Loucy (cell line): ENCODE measurements at regions not wholly inside any gene's neighbourhood (a gene's known extent, or its start where the extent isn't known, plus 50 kb on each side); places are given as distances from the start of the nearest gene placed in this dataset.

ENCODE experiments used
- H2AFZ ChIP-seq: fragments of 200-600 bp; sonication (generic); 2 replicates; pipeline ENCODE4 v1.6.0; 2016; ENCODE audit warnings: antibody characterized with exemption, mild to moderate bottlenecking, low read length, moderate library complexity
- H3F3A ChIP-seq: fragments of 200-600 bp; 2 replicates; pipeline ENCODE4 v1.6.0; 2016; ENCODE audit warnings: antibody characterized with exemption, low read depth, mild to moderate bottlenecking
- H3K27me3 ChIP-seq: fragments of 200-600 bp; sonication (generic); 2 replicates; pipeline ENCODE4 v1.6.1; 2014; ENCODE audit warnings: low read length, mild to moderate bottlenecking; ENCODE audit not compliant: insufficient read depth, poor library complexity, severe bottlenecking
- H3K36me3 ChIP-seq: fragments of 200-600 bp; sonication (generic); 2 replicates; pipeline ENCODE4 v1.6.1; 2016; ENCODE audit warnings: low read length; ENCODE audit not compliant: insufficient read depth
- H3K4me1 ChIP-seq: fragments of 200-600 bp; sonication (generic); 2 replicates; pipeline ENCODE4 v1.5.1; 2014; ENCODE audit warnings: low read length, mild to moderate bottlenecking; ENCODE audit not compliant: insufficient read depth, poor library complexity, severe bottlenecking
- H3K4me2 ChIP-seq: fragments of 200-600 bp; sonication (generic); 2 replicates; pipeline ENCODE4 v1.6.0; 2014; ENCODE audit warnings: antibody characterized with exemption, low read length, low read depth, mild to moderate bottlenecking; ENCODE audit not compliant: poor library complexity, severe bottlenecking
- H3K4me3 ChIP-seq: fragments of 200-600 bp; sonication (generic); 2 replicates; pipeline ENCODE4 v1.5.1; 2014; ENCODE audit warnings: low read length, mild to moderate bottlenecking, mixed read lengths; ENCODE audit not compliant: poor library complexity, severe bottlenecking
- H3K79me2 ChIP-seq: fragments of 200-600 bp; sonication (generic); 2 replicates; pipeline ENCODE4 v1.6.1; 2014; ENCODE audit warnings: low read length; ENCODE audit not compliant: insufficient read depth
- H3K9ac ChIP-seq: fragments of 200-600 bp; sonication (generic); 2 replicates; pipeline ENCODE4 v1.6.0; 2014; ENCODE audit warnings: mild to moderate bottlenecking, low read depth, low read length, moderate library complexity; ENCODE audit not compliant: poor library complexity, severe bottlenecking
- H3K9me2 ChIP-seq: fragments of 200-600 bp; sonication (generic); replicated peaks from 2 replicates; pipeline ENCODE4 v1.6.1; 2016; ENCODE audit warnings: low read depth, low read length, mixed read lengths
- H3K9me3 ChIP-seq: fragments of 200-600 bp; sonication (generic); 2 replicates; pipeline ENCODE4 v1.6.1; 2014; ENCODE audit warnings: mild to moderate bottlenecking, antibody characterized with exemption, low read length, low read depth; ENCODE audit not compliant: insufficient read depth
- H4K20me1 ChIP-seq: fragments of 200-600 bp; sonication (generic); 2 replicates; pipeline ENCODE4 v1.6.0; 2014; ENCODE audit warnings: antibody characterized with exemption, low read length, mild to moderate bottlenecking; ENCODE audit not compliant: insufficient read depth, poor library complexity, severe bottlenecking
- EZH2phosphoT487 ChIP-seq: fragments of 200-600 bp; IDR thresholded peaks from 2 replicates; pipeline ENCODE4 v1.6.1; 2018; ENCODE audit warnings: antibody characterized with exemption, mild to moderate bottlenecking, moderate library complexity, borderline replicate concordance
- TF ChIP-seq, protein P1 (sequence below): fragments of 200-600 bp; sonication (generic); conservative IDR thresholded peaks from 2 replicates; pipeline ENCODE4 v1.5.1; 2014; ENCODE audit warnings: mild to moderate bottlenecking, antibody characterized with exemption, low read length

DNA sequence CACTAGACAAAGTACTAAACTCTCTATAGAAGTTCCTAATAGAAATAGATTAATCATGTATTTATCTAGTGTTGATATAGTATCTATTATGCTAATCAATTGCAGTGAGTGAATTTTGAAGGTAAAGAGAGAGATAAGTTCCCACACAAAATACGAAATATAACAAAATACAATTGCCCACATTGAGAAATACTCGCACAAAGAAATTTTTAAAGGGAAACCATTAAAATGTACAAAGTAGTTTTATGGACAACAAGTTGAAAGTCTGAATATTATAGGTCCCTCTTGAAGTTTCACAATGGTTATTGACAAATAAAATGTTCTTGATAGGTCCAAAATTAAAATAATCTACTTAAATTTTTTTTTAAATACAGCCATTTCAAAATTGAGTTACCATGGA, 1031.1 kb downstream of the SORCS1 start:
- H4K20me1 ChIP-seq, result no peaks in the 10 kb centered on the region
- no peaks in the 10 kb centered on the region for H3F3A ChIP-seq
- H3K4me3 ChIP-seq, result no peak overlapping the region
- no peaks in the 10 kb centered on the region for H3K9me3 ChIP-seq
- no peaks in the 10 kb centered on the region for H3K9me2 ChIP-seq
- no peaks in the 10 kb centered on the region for H3K27me3 ChIP-seq
- H3K4me2 ChIP-seq, result no peak overlapping the region
- no peaks in the 10 kb centered on the region for H3K4me1 ChIP-seq
- no peak overlapping the region for H2AFZ ChIP-seq
- H3K9ac ChIP-seq, result no peak overlapping the region
- no peaks in the 10 kb centered on the region for H3K36me3 ChIP-seq
- no peaks in the 10 kb centered on the region for H3K79me2 ChIP-seq
- TF ChIP-seq, protein P1, sequence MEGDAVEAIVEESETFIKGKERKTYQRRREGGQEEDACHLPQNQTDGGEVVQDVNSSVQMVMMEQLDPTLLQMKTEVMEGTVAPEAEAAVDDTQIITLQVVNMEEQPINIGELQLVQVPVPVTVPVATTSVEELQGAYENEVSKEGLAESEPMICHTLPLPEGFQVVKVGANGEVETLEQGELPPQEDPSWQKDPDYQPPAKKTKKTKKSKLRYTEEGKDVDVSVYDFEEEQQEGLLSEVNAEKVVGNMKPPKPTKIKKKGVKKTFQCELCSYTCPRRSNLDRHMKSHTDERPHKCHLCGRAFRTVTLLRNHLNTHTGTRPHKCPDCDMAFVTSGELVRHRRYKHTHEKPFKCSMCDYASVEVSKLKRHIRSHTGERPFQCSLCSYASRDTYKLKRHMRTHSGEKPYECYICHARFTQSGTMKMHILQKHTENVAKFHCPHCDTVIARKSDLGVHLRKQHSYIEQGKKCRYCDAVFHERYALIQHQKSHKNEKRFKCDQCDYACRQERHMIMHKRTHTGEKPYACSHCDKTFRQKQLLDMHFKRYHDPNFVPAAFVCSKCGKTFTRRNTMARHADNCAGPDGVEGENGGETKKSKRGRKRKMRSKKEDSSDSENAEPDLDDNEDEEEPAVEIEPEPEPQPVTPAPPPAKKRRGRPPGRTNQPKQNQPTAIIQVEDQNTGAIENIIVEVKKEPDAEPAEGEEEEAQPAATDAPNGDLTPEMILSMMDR, result no peak
- TF ChIP-seq EZH2phosphoT487, result no peak

DNA sequence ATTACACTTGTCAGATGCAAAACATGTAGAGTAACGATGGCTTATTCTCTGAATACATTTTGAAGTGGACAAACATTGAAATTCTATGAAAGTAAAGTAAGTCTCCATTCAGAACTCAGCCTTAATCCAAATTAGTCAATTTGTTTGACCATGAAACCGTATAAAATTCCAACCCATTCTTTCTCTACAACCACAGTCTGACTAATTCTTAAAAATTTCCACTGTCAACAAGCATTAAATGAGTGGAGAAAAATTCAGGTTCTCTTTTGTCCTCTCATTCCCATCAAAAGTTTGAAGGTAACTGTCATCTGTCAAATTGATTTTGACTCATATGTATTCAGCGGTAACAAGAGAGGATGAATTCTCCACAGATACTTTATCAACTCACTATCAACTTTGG, 1031.5 kb downstream of the SORCS1 start:
- Histone ChIP-seq H4K20me1 (no peaks in the 10 kb centered on the region), H3F3A (no peaks in the 10 kb centered on the region), H3K36me3 (no peaks in the 10 kb centered on the region), H3K4me3 (no peak overlapping the region), H3K4me1 (no peaks in the 10 kb centered on the region), H3K9me3 (no peaks in the 10 kb centered on the region), H3K4me2 (no peak overlapping the region), H3K9me2 (no peaks in the 10 kb centered on the region), H3K79me2 (no peaks in the 10 kb centered on the region), H3K9ac (no peak overlapping the region), H2AFZ (no peak overlapping the region), H3K27me3 (no peaks in the 10 kb centered on the region)
- TF ChIP-seq EZH2phosphoT487, result no peak
- TF ChIP-seq, protein P1, result no peak

DNA sequence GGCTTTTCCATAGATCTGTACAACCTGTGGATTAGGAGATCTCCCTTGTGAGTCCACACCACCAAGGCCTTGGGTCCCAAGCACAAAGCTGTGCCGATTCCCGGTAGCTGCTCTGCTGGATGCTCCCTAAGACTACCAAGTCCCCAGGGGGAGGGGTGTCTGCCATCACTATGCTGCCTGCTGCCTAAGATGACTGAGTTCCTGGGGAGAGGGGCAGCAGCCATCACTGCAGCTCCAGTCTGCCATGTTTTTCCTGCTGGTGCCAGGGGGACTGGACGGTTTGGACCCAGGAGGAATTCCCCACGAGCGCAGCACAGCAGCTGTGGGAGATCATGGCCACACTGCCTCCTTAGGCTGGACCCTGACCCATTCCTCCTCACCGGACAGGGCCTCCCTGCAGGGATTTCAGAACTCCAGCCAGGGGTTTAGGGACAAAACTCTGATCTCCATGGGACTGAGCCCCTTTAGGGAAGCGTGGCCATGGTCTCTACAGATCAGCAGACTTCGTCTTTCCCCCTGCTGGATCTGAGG, 1049.8 kb downstream of the SORCS1 start:
- Histone ChIP-seq H3K36me3 (no peaks in the 10 kb centered on the region), H3K79me2 (no peaks in the 10 kb centered on the region), H3K9ac (no peak overlapping the region), H3K4me3 (no peak overlapping the region), H3K4me1 (no peaks in the 10 kb centered on the region), H3F3A (no peaks in the 10 kb centered on the region), H3K4me2 (no peak overlapping the region), H3K9me2 (no peaks in the 10 kb centered on the region), H3K27me3 (no peaks in the 10 kb centered on the region), H3K9me3 (no peaks in the 10 kb centered on the region), H4K20me1 (no peaks in the 10 kb centered on the region), H2AFZ (no peak overlapping the region)
- TF ChIP-seq, protein P1, result no peak
- TF ChIP-seq EZH2phosphoT487, result no peak
